Esophagus squamous epithelium (tissue), 5 donors: ENCODE measurements at regions not wholly inside any gene's neighbourhood (a gene's known extent, or its start where the extent isn't known, plus 50 kb on each side); places are given as distances from the start of the nearest gene placed in this dataset.

Experiments
- DNase-seq: peaks from one replicate; lab custom pipeline; 2025; lab: John Stamatoyannopoulos, UW
- H3K27ac ChIP-seq, 4 donors: fragments of 200-600 bp; sonication (generic); one replicate each; pipeline ENCODE4 v1.5.1; 2016 to 2019; ENCODE audit warnings: mild to moderate bottlenecking in 1 of 4
- H3K27me3 ChIP-seq, 4 donors: fragments of 200-600 bp; sonication (generic); 1 replicate in 3 of 4; 2 replicates in 1 of 4; pipeline versions ENCODE4 v1.5.1 to v1.6.0; 2017 to 2021; ENCODE audit warnings: antibody characterized with exemption in 1 of 4
- H3K36me3 ChIP-seq, 3 donors: fragments of 200-600 bp; sonication (generic); one replicate each; pipeline ENCODE4 v1.5.1; 2016 to 2019
- H3K4me1 ChIP-seq, 3 donors: fragments of 200-600 bp; sonication (generic); one replicate each; pipeline ENCODE4 v1.5.1; 2017 to 2019
- H3K4me3 ChIP-seq, 4 donors: fragments of 200-600 bp; sonication (generic); 1 replicate in 3 of 4; 2 replicates in 1 of 4; pipeline ENCODE4 v1.5.1; 2016 to 2019; ENCODE audit warnings: mild to moderate bottlenecking in 2 of 4, moderate library complexity in 1 of 4
- H3K9me3 ChIP-seq, 3 donors: fragments of 200-600 bp; sonication (generic); one replicate each; pipeline ENCODE4 v1.5.1; 2016 to 2019
- POLR2A ChIP-seq, 4 donors: fragments of 450-650 bp; IDR thresholded peaks; one replicate each; pipeline ENCODE4 v1.6.1; 2017; ENCODE audit warnings: antibody characterized with exemption in 4 of 4, mild to moderate bottlenecking in 4 of 4, moderate library complexity in 3 of 4
- WGBS, 2 donors: methylation state at CpG; one replicate each; pipeline ENCODE4 v1.1.5; 2018; 5-methylcytosine and 5-hydroxymethylcytosine counted together
- intact Hi-C: fragments of 100-400 bp; cut with DNase I; formaldehyde crosslinking; loops from one replicate; pipeline ENCODE4 v1.15.0; 2022
- TF ChIP-seq, protein P1 (sequence below), 6 experiments: fragments of 450-650 bp in 4 of 6; fragments of 200-600 bp in 2 of 6; sonication (generic) in 2 of 6; IDR thresholded peaks; one replicate each; pipeline ENCODE4 v1.5.1; 2016 to 2019; ENCODE audit warnings: antibody characterized with exemption in 6 of 6, mild to moderate bottlenecking in 4 of 6, moderate library complexity in 4 of 6
- donor health status: DM: yes; HTN: yes; CAD: no.

DNA sequence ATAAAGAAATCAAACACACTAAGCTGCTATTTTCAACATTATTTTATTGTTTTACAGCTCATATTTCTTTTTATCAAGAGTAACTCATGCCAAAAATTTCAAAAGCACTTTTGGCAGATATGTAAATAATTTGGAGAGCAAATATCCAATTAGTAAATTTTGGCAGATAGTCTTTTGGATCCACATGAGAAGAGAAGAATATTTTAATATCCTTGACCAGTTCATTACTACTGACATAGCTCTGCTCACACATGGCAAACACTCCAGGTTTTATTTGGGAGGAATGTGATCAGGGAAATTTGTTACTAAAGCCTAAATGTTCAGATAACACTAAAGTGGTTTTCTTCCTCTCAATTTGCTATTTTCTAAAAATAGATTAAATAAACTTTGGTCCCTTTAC is 1054.3 kb downstream of the FAT4 start:
- TF ChIP-seq POLR2A (IDR thresholded peaks at IDR 0.05) = no peak
- TF ChIP-seq, protein P1, sequence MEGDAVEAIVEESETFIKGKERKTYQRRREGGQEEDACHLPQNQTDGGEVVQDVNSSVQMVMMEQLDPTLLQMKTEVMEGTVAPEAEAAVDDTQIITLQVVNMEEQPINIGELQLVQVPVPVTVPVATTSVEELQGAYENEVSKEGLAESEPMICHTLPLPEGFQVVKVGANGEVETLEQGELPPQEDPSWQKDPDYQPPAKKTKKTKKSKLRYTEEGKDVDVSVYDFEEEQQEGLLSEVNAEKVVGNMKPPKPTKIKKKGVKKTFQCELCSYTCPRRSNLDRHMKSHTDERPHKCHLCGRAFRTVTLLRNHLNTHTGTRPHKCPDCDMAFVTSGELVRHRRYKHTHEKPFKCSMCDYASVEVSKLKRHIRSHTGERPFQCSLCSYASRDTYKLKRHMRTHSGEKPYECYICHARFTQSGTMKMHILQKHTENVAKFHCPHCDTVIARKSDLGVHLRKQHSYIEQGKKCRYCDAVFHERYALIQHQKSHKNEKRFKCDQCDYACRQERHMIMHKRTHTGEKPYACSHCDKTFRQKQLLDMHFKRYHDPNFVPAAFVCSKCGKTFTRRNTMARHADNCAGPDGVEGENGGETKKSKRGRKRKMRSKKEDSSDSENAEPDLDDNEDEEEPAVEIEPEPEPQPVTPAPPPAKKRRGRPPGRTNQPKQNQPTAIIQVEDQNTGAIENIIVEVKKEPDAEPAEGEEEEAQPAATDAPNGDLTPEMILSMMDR (IDR thresholded peaks at IDR 0.05) = no peak
- Histone ChIP-seq H3K36me3 (no peaks in the 10 kb centered on the region), H3K4me3 (no peak overlapping the region), H3K27me3 (no peaks in the 10 kb centered on the region), H3K9me3 (no peaks in the 10 kb centered on the region), H3K27ac (no peak overlapping the region), H3K4me1 (no peaks in the 10 kb centered on the region)
- DNase-seq = no peak
- intact Hi-C loops = no loop called here

DNA sequence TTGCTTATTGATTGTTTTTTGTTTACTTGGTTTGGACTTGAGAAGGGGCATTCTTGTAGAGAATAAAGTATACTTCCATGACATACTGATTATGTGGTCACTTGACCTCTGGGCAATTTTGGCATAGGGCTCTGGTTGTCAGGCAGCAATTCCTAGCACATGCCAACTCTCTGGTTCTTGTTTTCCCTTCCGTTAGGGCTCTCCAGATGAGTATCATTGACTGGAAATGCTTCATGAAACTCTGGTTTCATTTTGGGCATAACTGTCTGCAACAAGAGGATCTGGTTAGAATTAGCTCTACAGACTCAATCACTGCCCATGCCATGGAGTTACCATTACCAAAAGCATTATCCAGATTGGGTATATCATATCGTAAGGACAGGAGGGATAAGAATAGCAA is 1057.9 kb downstream of the FAT4 start:
- Histone ChIP-seq H3K27me3 (no peaks in the 10 kb centered on the region), H3K9me3 (no peaks in the 10 kb centered on the region), H3K4me1 (no peaks in the 10 kb centered on the region), H3K27ac (no peak overlapping the region), H3K36me3 (no peaks in the 10 kb centered on the region), H3K4me3 (no peak overlapping the region)
- 77 to 80% methylated on average over 2 of the region's 2 CpGs for WGBS, 2 donors
- DNase-seq = no peak
- intact Hi-C loops = no loop called here
- TF ChIP-seq, protein P1 (IDR thresholded peaks at IDR 0.05) = no peak
- TF ChIP-seq POLR2A (IDR thresholded peaks at IDR 0.05) = no peak

DNA sequence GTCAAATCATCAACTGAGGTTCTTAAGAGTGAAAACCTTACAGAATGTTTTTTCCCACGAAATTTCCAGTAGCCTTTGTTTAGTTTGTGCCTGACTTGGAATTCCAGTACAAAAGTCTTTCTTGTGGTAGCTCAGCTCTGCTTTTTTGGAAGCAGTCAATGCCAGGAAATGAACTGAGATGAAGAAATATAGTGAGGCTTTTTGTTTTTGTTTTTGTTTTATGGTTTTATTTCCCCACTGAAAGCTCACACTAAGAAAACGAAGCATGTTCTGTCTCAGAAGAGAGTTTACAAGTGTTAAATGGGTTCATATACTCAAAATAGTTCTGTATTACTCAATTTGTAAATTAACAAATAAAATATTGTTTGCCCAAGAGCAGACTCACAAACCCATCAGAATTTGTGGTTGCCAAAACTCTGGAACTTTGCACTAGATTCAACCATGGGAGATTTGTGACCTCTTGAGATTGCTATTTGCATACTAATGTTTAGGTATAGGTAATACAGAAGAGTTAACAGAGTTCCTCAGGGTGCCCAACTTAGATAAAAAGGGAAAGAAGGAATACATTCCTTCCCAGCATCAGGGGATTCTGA is 1060.8 kb downstream of the FAT4 start:
- Histone ChIP-seq H3K36me3 (no peaks in the 10 kb centered on the region), H3K4me3 (no peak overlapping the region), H3K27ac (no peak overlapping the region), H3K27me3 (no peaks in the 10 kb centered on the region), H3K4me1 (no peaks in the 10 kb centered on the region), H3K9me3 (no peaks in the 10 kb centered on the region)
- WGBS, 2 donors = 11 to 13% methylated on average over 2 of the region's 2 CpGs
- TF ChIP-seq POLR2A (IDR thresholded peaks at IDR 0.05) = no peak
- TF ChIP-seq, protein P1 (IDR thresholded peaks at IDR 0.05) = no peak
- intact Hi-C loops = no loop called here
- no peak for DNase-seq

DNA sequence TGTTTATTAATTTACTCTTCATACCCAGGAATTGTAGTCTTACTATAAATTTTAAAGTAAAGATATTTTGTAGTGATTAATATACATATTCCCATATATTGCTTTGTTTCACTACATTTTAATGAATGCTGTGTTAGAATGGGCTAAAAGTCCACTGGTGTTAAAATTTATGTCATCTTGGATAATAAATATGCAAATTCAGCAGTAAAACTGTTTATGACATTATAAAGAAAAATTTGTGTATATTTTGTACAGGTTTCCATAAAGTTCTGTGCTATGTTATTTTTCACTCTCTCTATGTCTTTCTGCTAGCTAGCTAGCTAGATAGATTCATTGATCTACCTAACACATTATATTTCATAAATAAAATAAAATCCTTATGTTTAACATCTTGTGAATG is 1071.2 kb downstream of the FAT4 start:
- no peaks in the 10 kb centered on the region for H3K36me3 ChIP-seq
- H3K9me3 ChIP-seq = no peaks in the 10 kb centered on the region
- intact Hi-C loops = no loop called here
- H3K4me1 ChIP-seq = no peaks in the 10 kb centered on the region
- H3K27me3 ChIP-seq = no peaks in the 10 kb centered on the region
- H3K27ac ChIP-seq = no peak overlapping the region
- TF ChIP-seq, protein P1 (IDR thresholded peaks at IDR 0.05) = no peak
- TF ChIP-seq POLR2A (IDR thresholded peaks at IDR 0.05) = no peak
- H3K4me3 ChIP-seq = no peak overlapping the region
- DNase-seq = no peak

DNA sequence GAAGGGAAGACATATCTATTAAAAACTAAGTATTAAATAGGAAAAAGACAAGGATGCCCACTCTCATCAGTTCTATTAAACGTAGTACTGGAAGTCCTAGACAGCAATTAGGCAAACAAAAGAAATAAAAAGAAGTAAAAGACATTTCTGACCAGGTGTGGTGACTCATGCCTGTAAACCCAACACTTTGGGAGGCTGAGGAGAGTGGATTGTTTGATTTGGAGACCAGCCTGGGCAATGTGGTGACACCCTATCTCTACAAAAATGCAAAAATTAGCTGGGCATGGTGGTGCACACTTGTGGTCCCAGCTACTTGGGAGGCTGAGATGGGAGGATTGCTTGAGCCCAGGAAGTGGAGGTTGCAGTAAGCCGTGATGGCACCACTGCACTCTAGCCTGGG is 1071.8 kb downstream of the FAT4 start:
- intact Hi-C loops = no loop called here
- WGBS, 2 donors = 53 to 66% methylated on average over 2 of the region's 2 CpGs

More for the DNA sequence above, 1071.8 kb downstream of the FAT4 start:
- DNase-seq = no peak
- TF ChIP-seq, protein P1 (IDR thresholded peaks at IDR 0.05) = no peak
- no peak for TF ChIP-seq POLR2A (IDR thresholded peaks at IDR 0.05)
- no peak overlapping the region for H3K4me3 ChIP-seq
- no peaks in the 10 kb centered on the region for H3K36me3 ChIP-seq
- no peaks in the 10 kb centered on the region for H3K27me3 ChIP-seq
- no peaks in the 10 kb centered on the region for H3K9me3 ChIP-seq
- H3K27ac ChIP-seq = no peak overlapping the region
- H3K4me1 ChIP-seq = no peaks in the 10 kb centered on the region
